HEK293 (cell line): ENCODE measurements at regions not wholly inside any gene's neighbourhood (a gene's known extent, or its start where the extent isn't known, plus 50 kb on each side); places are given as distances from the start of the nearest gene placed in this dataset.

Experiments used
- ZNF561 ChIP-seq: fragments of 450-650 bp; IDR thresholded peaks from 2 replicates; pipeline ENCODE4 v1.5.1; 2018; ENCODE audit warnings: missing biosample characterization, missing genetic modification characterization, borderline replicate concordance
- ZNF76 ChIP-seq: fragments of 450-650 bp; formaldehyde crosslinking; IDR thresholded peaks from 2 replicates; pipeline ENCODE4; 2016; ENCODE audit warnings: low read depth, missing biosample characterization, missing genetic modification characterization, borderline replicate concordance
- TF ChIP-seq, protein P1 (sequence below): fragments of 450-650 bp; formaldehyde crosslinking; IDR thresholded peaks from 2 replicates; pipeline ENCODE4 v1.5.1; 2016; ENCODE audit warnings: missing biosample characterization, missing genetic modification characterization
- TF ChIP-seq, protein P2 (sequence below): fragments of 450-650 bp; formaldehyde crosslinking; IDR thresholded peaks from 2 replicates; pipeline ENCODE4 v1.5.1; 2016; ENCODE audit warnings: missing biosample characterization, missing genetic modification characterization

DNA sequence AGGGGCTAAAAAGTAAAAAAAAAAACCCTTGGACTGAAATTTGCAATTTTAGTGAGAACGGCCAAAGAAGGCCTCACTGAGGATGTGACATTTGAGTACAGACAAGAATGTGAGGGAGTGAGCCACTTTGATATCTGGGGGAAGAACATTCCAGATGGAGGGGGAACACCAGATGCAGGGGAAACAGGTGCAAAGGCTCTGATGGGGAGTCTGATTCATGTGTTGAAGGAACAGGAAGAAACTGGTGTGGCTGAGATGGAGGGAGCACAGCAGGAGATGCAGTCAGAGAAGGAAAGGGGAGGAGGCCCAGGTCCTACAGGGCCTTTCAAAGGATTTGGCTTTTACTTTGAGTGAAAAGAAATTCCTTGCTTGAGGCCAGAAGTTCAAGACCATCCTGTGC is 615.7 kb upstream of the NRP1 start:
- TF ChIP-seq, protein P1, sequence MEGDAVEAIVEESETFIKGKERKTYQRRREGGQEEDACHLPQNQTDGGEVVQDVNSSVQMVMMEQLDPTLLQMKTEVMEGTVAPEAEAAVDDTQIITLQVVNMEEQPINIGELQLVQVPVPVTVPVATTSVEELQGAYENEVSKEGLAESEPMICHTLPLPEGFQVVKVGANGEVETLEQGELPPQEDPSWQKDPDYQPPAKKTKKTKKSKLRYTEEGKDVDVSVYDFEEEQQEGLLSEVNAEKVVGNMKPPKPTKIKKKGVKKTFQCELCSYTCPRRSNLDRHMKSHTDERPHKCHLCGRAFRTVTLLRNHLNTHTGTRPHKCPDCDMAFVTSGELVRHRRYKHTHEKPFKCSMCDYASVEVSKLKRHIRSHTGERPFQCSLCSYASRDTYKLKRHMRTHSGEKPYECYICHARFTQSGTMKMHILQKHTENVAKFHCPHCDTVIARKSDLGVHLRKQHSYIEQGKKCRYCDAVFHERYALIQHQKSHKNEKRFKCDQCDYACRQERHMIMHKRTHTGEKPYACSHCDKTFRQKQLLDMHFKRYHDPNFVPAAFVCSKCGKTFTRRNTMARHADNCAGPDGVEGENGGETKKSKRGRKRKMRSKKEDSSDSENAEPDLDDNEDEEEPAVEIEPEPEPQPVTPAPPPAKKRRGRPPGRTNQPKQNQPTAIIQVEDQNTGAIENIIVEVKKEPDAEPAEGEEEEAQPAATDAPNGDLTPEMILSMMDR, result no peak
- TF ChIP-seq ZNF561 (tag by site-specific recombination), result no peak
- TF ChIP-seq, protein P2, sequence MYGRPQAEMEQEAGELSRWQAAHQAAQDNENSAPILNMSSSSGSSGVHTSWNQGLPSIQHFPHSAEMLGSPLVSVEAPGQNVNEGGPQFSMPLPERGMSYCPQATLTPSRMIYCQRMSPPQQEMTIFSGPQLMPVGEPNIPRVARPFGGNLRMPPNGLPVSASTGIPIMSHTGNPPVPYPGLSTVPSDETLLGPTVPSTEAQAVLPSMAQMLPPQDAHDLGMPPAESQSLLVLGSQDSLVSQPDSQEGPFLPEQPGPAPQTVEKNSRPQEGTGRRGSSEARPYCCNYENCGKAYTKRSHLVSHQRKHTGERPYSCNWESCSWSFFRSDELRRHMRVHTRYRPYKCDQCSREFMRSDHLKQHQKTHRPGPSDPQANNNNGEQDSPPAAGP (tag by site-specific recombination), result no peak
- TF ChIP-seq ZNF76 (tag by site-specific recombination), result no peak
